ENCODE measurements at regions not wholly inside any gene's neighbourhood (a gene's known extent, or its start where the extent isn't known, plus 50 kb on each side); places are given as distances from the start of the nearest gene placed in this dataset.

- no peak for TF ChIP-seq CTCF (IDR thresholded peaks at IDR 0.05; ENCODE audit: low read depth, low read length, missing control alignments)
- Histone ChIP-seq H3K4me3 (ENCODE audit: low read depth, low read length) (no peak overlapping the region), H3K27ac (no peak overlapping the region), H3K36me3 (replicated peaks) (no peaks in the 10 kb centered on the region), H3K27me3 (replicated peaks) (no peaks in the 10 kb centered on the region)
- no peak for DNase-seq
- in situ Hi-C loops (cut with HindIII; ENCODE audit: low pct_ligation_motif_present, low sequenced_read_pairs) = no loop called here
Observed at GRCh38 chr18:10381516-10381915, 72.9 kb upstream of the APCDD1 start.

GRCh38 chr18:10381951-10382350 is 72.5 kb upstream of the APCDD1 start:
- no peaks in the 10 kb centered on the region for H3K27me3 ChIP-seq (replicated peaks)
- DNase-seq = no peak
- no peaks in the 10 kb centered on the region for H3K36me3 ChIP-seq (replicated peaks)
- no peak overlapping the region for H3K4me3 ChIP-seq (ENCODE audit: low read depth, low read length)
- TF ChIP-seq CTCF (IDR thresholded peaks at IDR 0.05; ENCODE audit: low read depth, low read length, missing control alignments) = no peak
- H3K27ac ChIP-seq = no peak overlapping the region
- in situ Hi-C loops (cut with HindIII; ENCODE audit: low pct_ligation_motif_present, low sequenced_read_pairs) = no loop called here

DNA sequence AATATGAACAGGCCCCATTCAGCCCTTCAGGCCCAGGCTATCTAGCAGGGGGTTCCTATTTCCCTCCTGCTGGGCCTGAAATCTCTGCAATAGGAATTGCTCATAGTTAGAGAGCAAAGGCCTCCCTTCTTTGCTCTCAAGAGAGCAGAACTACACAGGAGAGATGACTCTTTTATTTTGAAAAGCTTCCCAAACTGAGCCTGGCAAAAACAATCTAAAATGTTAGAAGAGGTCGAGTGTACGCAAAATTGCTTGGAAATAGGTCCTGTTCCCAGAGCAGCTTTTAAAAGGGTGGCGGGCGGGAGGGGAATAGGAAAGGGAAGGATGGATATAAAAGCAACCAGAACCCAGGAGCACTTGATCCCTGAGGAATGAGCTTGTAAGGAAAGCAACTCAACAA is 68.4 kb upstream of the APCDD1 start:
- in situ Hi-C loops (cut with HindIII; ENCODE audit: low pct_ligation_motif_present, low sequenced_read_pairs) = no loop called here
- no peak for TF ChIP-seq CTCF (IDR thresholded peaks at IDR 0.05; ENCODE audit: low read depth, low read length, missing control alignments)

GRCh38 chr18:10386956-10387355 is 67.5 kb upstream of the APCDD1 start:
- no peak for DNase-seq

More for the DNA sequence above, 68.4 kb upstream of the APCDD1 start:
- no peak for DNase-seq
- Histone ChIP-seq H3K36me3 (replicated peaks) (no peaks in the 10 kb centered on the region), H3K27ac (no peak overlapping the region), H3K27me3 (replicated peaks) (no peaks in the 10 kb centered on the region), H3K4me3 (ENCODE audit: low read depth, low read length) (no peak overlapping the region)

GRCh38 chr18:10387399-10387798 is 67.0 kb upstream of the APCDD1 start:
- H3K27ac ChIP-seq = no peak overlapping the region
- no peaks in the 10 kb centered on the region for H3K36me3 ChIP-seq (replicated peaks)
- H3K4me3 ChIP-seq (ENCODE audit: low read depth, low read length) = no peak overlapping the region
- no peak for TF ChIP-seq CTCF (IDR thresholded peaks at IDR 0.05; ENCODE audit: low read depth, low read length, missing control alignments)
- in situ Hi-C loops (cut with HindIII; ENCODE audit: low pct_ligation_motif_present, low sequenced_read_pairs) = no loop called here
- no peaks in the 10 kb centered on the region for H3K27me3 ChIP-seq (replicated peaks)
- DNase-seq = no peak

More at GRCh38 chr18:10386956-10387355, 67.5 kb upstream of the APCDD1 start:
- Histone ChIP-seq H3K27ac (no peak overlapping the region), H3K36me3 (replicated peaks) (no peaks in the 10 kb centered on the region), H3K4me3 (ENCODE audit: low read depth, low read length) (no peak overlapping the region), H3K27me3 (replicated peaks) (no peaks in the 10 kb centered on the region)
- in situ Hi-C loops (cut with HindIII; ENCODE audit: low pct_ligation_motif_present, low sequenced_read_pairs) = no loop called here
- TF ChIP-seq CTCF (IDR thresholded peaks at IDR 0.05; ENCODE audit: low read depth, low read length, missing control alignments) = no peak

DNA sequence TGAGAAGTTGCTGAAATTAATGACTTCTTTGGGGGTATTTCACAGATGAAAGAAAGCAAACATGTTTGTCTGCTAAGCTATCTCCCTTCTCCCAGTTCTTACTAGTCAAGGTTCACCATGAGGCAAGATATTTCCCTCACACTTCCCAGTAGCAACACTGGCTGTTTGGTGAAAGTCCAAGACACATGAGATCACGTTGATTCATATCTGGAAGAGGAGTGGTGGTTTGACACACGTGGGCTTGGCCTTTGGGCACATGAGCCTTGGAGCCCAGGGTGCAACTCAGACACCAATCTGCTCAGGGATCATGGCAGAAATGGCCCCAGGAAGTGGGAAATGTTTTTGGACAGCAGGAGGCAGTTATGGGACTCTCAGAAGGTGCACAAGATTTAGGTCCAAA is 66.1 kb upstream of the APCDD1 start:
- no peaks in the 10 kb centered on the region for H3K36me3 ChIP-seq (replicated peaks)
- DNase-seq = no peak
- no peaks in the 10 kb centered on the region for H3K27me3 ChIP-seq (replicated peaks)
- H3K27ac ChIP-seq = no peak overlapping the region
- H3K4me3 ChIP-seq (ENCODE audit: low read depth, low read length) = no peak overlapping the region
- no peak for TF ChIP-seq CTCF (IDR thresholded peaks at IDR 0.05; ENCODE audit: low read depth, low read length, missing control alignments)
- in situ Hi-C loops (cut with HindIII; ENCODE audit: low pct_ligation_motif_present, low sequenced_read_pairs) = no loop called here

Measured in brain microvascular endothelial cell (primary cell).